ENCODE measurements at regions not wholly inside any gene's neighbourhood (a gene's known extent, or its start where the extent isn't known, plus 50 kb on each side); places are given as distances from the start of the nearest gene placed in this dataset.

GRCh38 chr7:46237466-46237865 lies 316.4 kb upstream of the IGFBP3 start:
- no peak for TF ChIP-seq REST (IDR thresholded peaks at IDR 0.05; ENCODE audit: low read depth)
- TF ChIP-seq YY1 (IDR thresholded peaks at IDR 0.05; ENCODE audit: extremely low read depth, insufficient replicate concordance, low read depth, low read length): no peak
- no peak for TF ChIP-seq CTCF (IDR thresholded peaks at IDR 0.05 in 2 of 3, conservative IDR thresholded peaks at IDR 0.05 in 1 of 3; ENCODE audit: borderline replicate concordance in 1 of 3, insufficient read depth in 1 of 3, low read depth in 2 of 3, low read length in 2 of 3)
- TF ChIP-seq EZH2 (IDR thresholded peaks at IDR 0.05): no peak
- no peak for TF ChIP-seq POLR2AphosphoS5 (IDR thresholded peaks at IDR 0.05; ENCODE audit: low read depth, low read length)
- TF ChIP-seq MAX (IDR thresholded peaks at IDR 0.05): no peak
- no peak for TF ChIP-seq POLR2A (IDR thresholded peaks at IDR 0.05; ENCODE audit: borderline replicate concordance, extremely low read depth, insufficient read depth, insufficient read length)
- TF ChIP-seq SP1 (IDR thresholded peaks at IDR 0.05; ENCODE audit: low read depth): no peak
- TF ChIP-seq RAD21 (IDR thresholded peaks at IDR 0.05; ENCODE audit: low read depth): no peak
- TF ChIP-seq TCF7L2 (IDR thresholded peaks at IDR 0.05; ENCODE audit: borderline replicate concordance, extremely low read depth, insufficient read depth, insufficient read length): no peak
- TF ChIP-seq EZH2phosphoT487 (IDR thresholded peaks at IDR 0.05; ENCODE audit: borderline replicate concordance): no peak
- no peak for TF ChIP-seq ZNF274 (IDR thresholded peaks at IDR 0.05; ENCODE audit: low read depth, low read length)
- no peak for TF ChIP-seq EGR1 (IDR thresholded peaks at IDR 0.05; ENCODE audit: low read depth)
- TF ChIP-seq SRF (IDR thresholded peaks at IDR 0.05; ENCODE audit: low read depth): no peak
